ENCODE measurements at regions not wholly inside any gene's neighbourhood (a gene's known extent, or its start where the extent isn't known, plus 50 kb on each side); places are given as distances from the start of the nearest gene placed in this dataset.

DNA sequence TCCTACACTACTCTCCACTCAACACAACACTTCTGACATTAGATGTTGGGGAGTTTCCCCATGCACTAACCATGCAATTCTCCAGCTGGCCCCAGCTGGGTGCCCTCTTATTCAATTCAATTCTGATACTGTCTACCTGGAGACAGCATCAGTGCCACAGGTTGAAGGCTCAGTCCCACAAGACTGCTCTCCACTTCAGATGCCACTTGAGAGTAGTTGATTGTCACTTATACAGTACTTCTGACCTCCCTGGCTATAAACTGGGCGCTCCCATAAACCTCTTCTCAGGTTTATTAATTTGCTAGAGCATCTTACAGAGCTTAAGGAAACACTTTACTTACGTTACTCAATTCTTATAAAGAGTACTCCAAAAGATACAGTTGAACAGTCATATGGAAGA lies 442.3 kb downstream of the LRRIQ3 start:
- H3K4me3 ChIP-seq: no peak overlapping the region
- DNase-seq (ENCODE audit: low read depth, low spot score) (no peak), ATAC-seq (no peak), FAIRE-seq (no peak)
- 0% methylated on average over 2 of the region's 2 CpGs for WGBS (ENCODE audit: insufficient coverage, insufficient replicate concordance, low lambda C conversion rate, missing lambda C conversion rate)
- no peaks in the 10 kb centered on the region for H3K27me3 ChIP-seq (replicated peaks in 1 of 2; ENCODE audit: control insufficient read depth in 2 of 2, insufficient read depth in 2 of 2, low read length in 1 of 2)
- no peaks in the 10 kb centered on the region for H3K9me3 ChIP-seq (replicated peaks; ENCODE audit: control insufficient read depth, insufficient read depth, low read length)
- no peak overlapping the region for H3K4me2 ChIP-seq (ENCODE audit: control insufficient read depth, insufficient read depth)
- no peaks in the 10 kb centered on the region for H3K4me1 ChIP-seq (ENCODE audit: control insufficient read depth, insufficient read depth, low read length)
- BruUV-seq (replicated peaks): no TSS peak
- ChIA-PET RAD21 (ENCODE audit: unreplicated experiment) (no interaction called here), SMC1A (ENCODE audit: uncharacterized antibody, unreplicated experiment) (no interaction called here), CTCF (no interaction called here), POLR2A (no interaction called here)
- TF ChIP-seq TCF7 (IDR thresholded peaks at IDR 0.05; ENCODE audit: borderline replicate concordance): no peak
- TF ChIP-seq, protein P1, sequence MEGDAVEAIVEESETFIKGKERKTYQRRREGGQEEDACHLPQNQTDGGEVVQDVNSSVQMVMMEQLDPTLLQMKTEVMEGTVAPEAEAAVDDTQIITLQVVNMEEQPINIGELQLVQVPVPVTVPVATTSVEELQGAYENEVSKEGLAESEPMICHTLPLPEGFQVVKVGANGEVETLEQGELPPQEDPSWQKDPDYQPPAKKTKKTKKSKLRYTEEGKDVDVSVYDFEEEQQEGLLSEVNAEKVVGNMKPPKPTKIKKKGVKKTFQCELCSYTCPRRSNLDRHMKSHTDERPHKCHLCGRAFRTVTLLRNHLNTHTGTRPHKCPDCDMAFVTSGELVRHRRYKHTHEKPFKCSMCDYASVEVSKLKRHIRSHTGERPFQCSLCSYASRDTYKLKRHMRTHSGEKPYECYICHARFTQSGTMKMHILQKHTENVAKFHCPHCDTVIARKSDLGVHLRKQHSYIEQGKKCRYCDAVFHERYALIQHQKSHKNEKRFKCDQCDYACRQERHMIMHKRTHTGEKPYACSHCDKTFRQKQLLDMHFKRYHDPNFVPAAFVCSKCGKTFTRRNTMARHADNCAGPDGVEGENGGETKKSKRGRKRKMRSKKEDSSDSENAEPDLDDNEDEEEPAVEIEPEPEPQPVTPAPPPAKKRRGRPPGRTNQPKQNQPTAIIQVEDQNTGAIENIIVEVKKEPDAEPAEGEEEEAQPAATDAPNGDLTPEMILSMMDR (IDR thresholded peaks at IDR 0.05 in 2 of 3, conservative IDR thresholded peaks at IDR 0.05 in 1 of 3; ENCODE audit: control insufficient read depth in 2 of 3, extremely low read depth in 1 of 3, insufficient read depth in 1 of 3, low read depth in 3 of 3, low read length in 3 of 3): no peak
- TF ChIP-seq TARDBP (IDR thresholded peaks at IDR 0.05; ENCODE audit: borderline replicate concordance): no peak
- no peak for TF ChIP-seq SMAD1 (IDR thresholded peaks at IDR 0.05; ENCODE audit: low read depth, partially characterized antibody)
- TF ChIP-seq IKZF2 (IDR thresholded peaks at IDR 0.05): no peak
- TF ChIP-seq, protein P2, sequence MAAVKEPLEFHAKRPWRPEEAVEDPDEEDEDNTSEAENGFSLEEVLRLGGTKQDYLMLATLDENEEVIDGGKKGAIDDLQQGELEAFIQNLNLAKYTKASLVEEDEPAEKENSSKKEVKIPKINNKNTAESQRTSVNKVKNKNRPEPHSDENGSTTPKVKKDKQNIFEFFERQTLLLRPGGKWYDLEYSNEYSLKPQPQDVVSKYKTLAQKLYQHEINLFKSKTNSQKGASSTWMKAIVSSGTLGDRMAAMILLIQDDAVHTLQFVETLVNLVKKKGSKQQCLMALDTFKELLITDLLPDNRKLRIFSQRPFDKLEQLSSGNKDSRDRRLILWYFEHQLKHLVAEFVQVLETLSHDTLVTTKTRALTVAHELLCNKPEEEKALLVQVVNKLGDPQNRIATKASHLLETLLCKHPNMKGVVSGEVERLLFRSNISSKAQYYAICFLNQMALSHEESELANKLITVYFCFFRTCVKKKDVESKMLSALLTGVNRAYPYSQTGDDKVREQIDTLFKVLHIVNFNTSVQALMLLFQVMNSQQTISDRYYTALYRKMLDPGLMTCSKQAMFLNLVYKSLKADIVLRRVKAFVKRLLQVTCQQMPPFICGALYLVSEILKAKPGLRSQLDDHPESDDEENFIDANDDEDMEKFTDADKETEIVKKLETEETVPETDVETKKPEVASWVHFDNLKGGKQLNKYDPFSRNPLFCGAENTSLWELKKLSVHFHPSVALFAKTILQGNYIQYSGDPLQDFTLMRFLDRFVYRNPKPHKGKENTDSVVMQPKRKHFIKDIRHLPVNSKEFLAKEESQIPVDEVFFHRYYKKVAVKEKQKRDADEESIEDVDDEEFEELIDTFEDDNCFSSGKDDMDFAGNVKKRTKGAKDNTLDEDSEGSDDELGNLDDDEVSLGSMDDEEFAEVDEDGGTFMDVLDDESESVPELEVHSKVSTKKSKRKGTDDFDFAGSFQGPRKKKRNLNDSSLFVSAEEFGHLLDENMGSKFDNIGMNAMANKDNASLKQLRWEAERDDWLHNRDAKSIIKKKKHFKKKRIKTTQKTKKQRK (IDR thresholded peaks at IDR 0.05; ENCODE audit: low read depth, low read length): no peak
- TF ChIP-seq ZBED1 (IDR thresholded peaks at IDR 0.05; ENCODE audit: borderline replicate concordance): no peak
- no peak for TF ChIP-seq CREM (IDR thresholded peaks at IDR 0.05; ENCODE audit: low read depth)
- no peak for TF ChIP-seq FOS (IDR thresholded peaks at IDR 0.05; ENCODE audit: borderline replicate concordance, extremely low read depth, insufficient read length)
- no peak for TF ChIP-seq ZNF622 (IDR thresholded peaks at IDR 0.05)
- TF ChIP-seq ZNF384 (IDR thresholded peaks at IDR 0.05; ENCODE audit: borderline replicate concordance, low read depth, low read length): no peak
- TF ChIP-seq, protein P3, sequence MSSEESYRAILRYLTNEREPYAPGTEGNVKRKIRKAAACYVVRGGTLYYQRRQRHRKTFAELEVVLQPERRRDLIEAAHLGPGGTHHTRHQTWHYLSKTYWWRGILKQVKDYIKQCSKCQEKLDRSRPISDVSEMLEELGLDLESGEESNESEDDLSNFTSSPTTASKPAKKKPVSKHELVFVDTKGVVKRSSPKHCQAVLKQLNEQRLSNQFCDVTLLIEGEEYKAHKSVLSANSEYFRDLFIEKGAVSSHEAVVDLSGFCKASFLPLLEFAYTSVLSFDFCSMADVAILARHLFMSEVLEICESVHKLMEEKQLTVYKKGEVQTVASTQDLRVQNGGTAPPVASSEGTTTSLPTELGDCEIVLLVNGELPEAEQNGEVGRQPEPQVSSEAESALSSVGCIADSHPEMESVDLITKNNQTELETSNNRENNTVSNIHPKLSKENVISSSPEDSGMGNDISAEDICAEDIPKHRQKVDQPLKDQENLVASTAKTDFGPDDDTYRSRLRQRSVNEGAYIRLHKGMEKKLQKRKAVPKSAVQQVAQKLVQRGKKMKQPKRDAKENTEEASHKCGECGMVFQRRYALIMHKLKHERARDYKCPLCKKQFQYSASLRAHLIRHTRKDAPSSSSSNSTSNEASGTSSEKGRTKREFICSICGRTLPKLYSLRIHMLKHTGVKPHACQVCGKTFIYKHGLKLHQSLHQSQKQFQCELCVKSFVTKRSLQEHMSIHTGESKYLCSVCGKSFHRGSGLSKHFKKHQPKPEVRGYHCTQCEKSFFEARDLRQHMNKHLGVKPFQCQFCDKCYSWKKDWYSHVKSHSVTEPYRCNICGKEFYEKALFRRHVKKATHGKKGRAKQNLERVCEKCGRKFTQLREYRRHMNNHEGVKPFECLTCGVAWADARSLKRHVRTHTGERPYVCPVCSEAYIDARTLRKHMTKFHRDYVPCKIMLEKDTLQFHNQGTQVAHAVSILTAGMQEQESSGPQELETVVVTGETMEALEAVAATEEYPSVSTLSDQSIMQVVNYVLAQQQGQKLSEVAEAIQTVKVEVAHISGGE (CRISPR knock-in tag; IDR thresholded peaks at IDR 0.05): no peak
- no peak for TF ChIP-seq PML (IDR thresholded peaks at IDR 0.05; ENCODE audit: low read length)
- no peak for TF ChIP-seq RELA (IDR thresholded peaks at IDR 0.05; ENCODE audit: borderline replicate concordance, partially characterized antibody)
- TF ChIP-seq, protein P4, sequence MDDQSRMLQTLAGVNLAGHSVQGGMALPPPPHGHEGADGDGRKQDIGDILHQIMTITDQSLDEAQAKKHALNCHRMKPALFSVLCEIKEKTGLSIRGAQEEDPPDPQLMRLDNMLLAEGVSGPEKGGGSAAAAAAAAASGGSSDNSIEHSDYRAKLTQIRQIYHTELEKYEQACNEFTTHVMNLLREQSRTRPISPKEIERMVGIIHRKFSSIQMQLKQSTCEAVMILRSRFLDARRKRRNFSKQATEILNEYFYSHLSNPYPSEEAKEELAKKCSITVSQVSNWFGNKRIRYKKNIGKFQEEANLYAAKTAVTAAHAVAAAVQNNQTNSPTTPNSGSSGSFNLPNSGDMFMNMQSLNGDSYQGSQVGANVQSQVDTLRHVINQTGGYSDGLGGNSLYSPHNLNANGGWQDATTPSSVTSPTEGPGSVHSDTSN (IDR thresholded peaks at IDR 0.05; ENCODE audit: insufficient replicate concordance, low read depth, low read length): no peak
- TF ChIP-seq MEF2B (IDR thresholded peaks at IDR 0.05; ENCODE audit: partially characterized antibody, poor library complexity, severe bottlenecking): no peak
- no peak overlapping the region for H3K27ac ChIP-seq (ENCODE audit: control insufficient read depth, insufficient read depth)
- no peak overlapping the region for H2AFZ ChIP-seq (ENCODE audit: control insufficient read depth, low read depth, low read length)
- in situ Hi-C loops (cut with MboI): no loop called here
- H3K79me2 ChIP-seq (ENCODE audit: control insufficient read depth, insufficient read depth, low read length): no peaks in the 10 kb centered on the region
- intact Hi-C loops (cut with micrococcal nuclease; ENCODE audit: unreplicated experiment): no loop called here
- no peak overlapping the region for H3K9ac ChIP-seq (ENCODE audit: control insufficient read depth, insufficient read depth, low read length)
- H4K20me1 ChIP-seq (ENCODE audit: control insufficient read depth, insufficient read depth): no peaks in the 10 kb centered on the region
- no peaks in the 10 kb centered on the region for H3K36me3 ChIP-seq (ENCODE audit: control insufficient read depth in 2 of 2, insufficient read depth in 2 of 2, low read length in 1 of 2)
